CD4-positive, alpha-beta T cell (primary cell): ENCODE measurements at regions not wholly inside any gene's neighbourhood (a gene's known extent, or its start where the extent isn't known, plus 50 kb on each side); places are given as distances from the start of the nearest gene placed in this dataset.

Experiments used
- ATAC-seq: fragments of 200-7000 bp; cut with Tn5 transposase; one replicate; pipeline ENCODE4 v1.10.0; 2022; ENCODE audit warnings: mild to moderate bottlenecking; ENCODE audit not compliant: poor library complexity
- CTCF ChIA-PET: fragments of 350-600 bp; sonication (Branson Sonifier 250); formaldehyde crosslinking; loops from one replicate; lab custom pipeline; 2021; ENCODE audit warnings: antibody characterized with exemption, inconsistent platforms; lab: Charles Lee
- POLR2A ChIA-PET: fragments of 350-600 bp; sonication (Branson Sonifier 250); formaldehyde crosslinking; loops from one replicate; lab custom pipeline; 2021; ENCODE audit warnings: antibody characterized with exemption, inconsistent platforms; lab: Charles Lee
- DNase-seq, 14 experiments: peaks; one replicate each; pipeline ENCODE4 v3.0.0-alpha.2; 2013 to 2020; ENCODE audit warnings: mixed read lengths in 2 of 14
- H3K27ac ChIP-seq, 2 donors: one replicate each; pipeline versions ENCODE4 v1.5.1 to v1.7.0; 2013; ENCODE audit warnings: low read length in 2 of 2, low read depth in 1 of 2, mild to moderate bottlenecking in 1 of 2
- H3K27me3 ChIP-seq, 2 experiments: 1 replicate in 1 of 2; 2 replicates in 1 of 2; pipeline versions ENCODE4 v1.6.1 to v1.7.0; 2013; ENCODE audit warnings: low read length in 2 of 2, control low read depth in 1 of 2, mild to moderate bottlenecking in 1 of 2, moderate library complexity in 1 of 2; ENCODE audit not compliant: insufficient read depth in 2 of 2, control insufficient read depth in 1 of 2
- H3K36me3 ChIP-seq: one replicate; pipeline ENCODE4 v1.6.1; 2013; ENCODE audit warnings: low read length, control low read depth; ENCODE audit not compliant: insufficient read depth
- H3K4me1 ChIP-seq: one replicate; pipeline ENCODE4 v1.6.1; 2013; ENCODE audit warnings: low read length, control low read depth; ENCODE audit not compliant: insufficient read depth
- H3K4me3 ChIP-seq: one replicate; pipeline ENCODE4 v1.5.1; 2013; ENCODE audit warnings: mild to moderate bottlenecking, low read length, moderate library complexity
- H3K9me3 ChIP-seq, 2 experiments: 1 replicate in 1 of 2; 2 replicates in 1 of 2; pipeline versions ENCODE4 v1.6.1 to v1.7.0; 2013; ENCODE audit warnings: low read length in 2 of 2, mild to moderate bottlenecking in 2 of 2, control low read depth in 1 of 2, moderate library complexity in 1 of 2; ENCODE audit not compliant: control insufficient read depth in 1 of 2, insufficient read depth in 1 of 2
- H3K27ac Mint-ChIP-seq: one replicate; pipeline ENCODE4 v1.8.0; 2020; ENCODE audit warnings: mixed read lengths
- H3K27me3 Mint-ChIP-seq: one replicate; pipeline ENCODE4 v1.8.0; 2021; ENCODE audit warnings: mixed read lengths
- H3K36me3 Mint-ChIP-seq: one replicate; pipeline ENCODE4 v1.8.0; 2021; ENCODE audit warnings: low read depth, mixed read lengths
- H3K4me1 Mint-ChIP-seq: one replicate; pipeline ENCODE4 v1.8.0; 2021; ENCODE audit warnings: low read depth, mixed read lengths
- H3K4me3 Mint-ChIP-seq: one replicate; pipeline ENCODE4 v1.8.0; 2020; ENCODE audit warnings: mild to moderate bottlenecking, mixed read lengths
- H3K9me3 Mint-ChIP-seq: one replicate; pipeline ENCODE4 v1.8.0; 2020; ENCODE audit warnings: mixed read lengths
- CTCF ChIP-seq: fragments of 200-600 bp; IDR thresholded peaks from one replicate; pipeline ENCODE4 v1.8.0; 2022; ENCODE audit warnings: antibody characterized with exemption, mild to moderate bottlenecking
- intact Hi-C, 2 experiments: fragments of 100-400 bp; cut with DNase I in 1 of 2; cut with micrococcal nuclease in 1 of 2; formaldehyde crosslinking; loops; one replicate each; pipeline versions ENCODE4 v1.15.1 to v1.9.0; 2023 to 2025; cut with DNase I, micrococcal nuclease

GRCh38 chr11:27875831-27876775 lies 175.8 kb upstream of the BDNF start:
- DNase-seq: no peak
- H3K4me1 Mint-ChIP-seq: no peaks in the 10 kb centered on the region
- Histone ChIP-seq H3K4me3 (no peak overlapping the region), H3K4me1 (no peaks in the 10 kb centered on the region), H3K9me3 (peaks cover 0 to 3% of the 10 kb centered on the region in 2 experiments), H3K36me3 (no peaks in the 10 kb centered on the region), H3K27ac (no peak overlapping the region), H3K27me3 (no peaks in the 10 kb centered on the region)
- H3K36me3 Mint-ChIP-seq: no peaks in the 10 kb centered on the region
- intact Hi-C loops: no loop called here
- peaks cover 3% of the 10 kb centered on the region for H3K9me3 Mint-ChIP-seq
- H3K27me3 Mint-ChIP-seq: no peaks in the 10 kb centered on the region
- H3K4me3 Mint-ChIP-seq: no peak overlapping the region
- no peak for TF ChIP-seq CTCF
- CTCF ChIA-PET: no interaction called here
- no peak for ATAC-seq
- POLR2A ChIA-PET: no interaction called here
- H3K27ac Mint-ChIP-seq: no peak overlapping the region

GRCh38 chr11:27874998-27875830 lies 175.0 kb upstream of the BDNF start:
- Histone ChIP-seq H3K4me1 (no peaks in the 10 kb centered on the region), H3K27me3 (no peaks in the 10 kb centered on the region), H3K27ac (no peak overlapping the region), H3K9me3 (peaks cover 0 to 5% of the 10 kb centered on the region in 2 experiments), H3K36me3 (no peaks in the 10 kb centered on the region), H3K4me3 (no peak overlapping the region)
- ChIA-PET CTCF (no interaction called here), POLR2A (no interaction called here)
- Mint-ChIP-seq H3K36me3 (no peaks in the 10 kb centered on the region), H3K4me3 (no peak overlapping the region), H3K27ac (no peak overlapping the region), H3K27me3 (peaks cover 3% of the 10 kb centered on the region), H3K9me3 (peaks cover 3% of the 10 kb centered on the region), H3K4me1 (no peaks in the 10 kb centered on the region)
- intact Hi-C loops: no loop called here
- no peak for TF ChIP-seq CTCF
- no peak for DNase-seq
- ATAC-seq: no peak

GRCh38 chr11:27873664-27874063 lies 173.4 kb upstream of the BDNF start:
- H3K4me1 ChIP-seq: no peaks in the 10 kb centered on the region
- H3K27me3 ChIP-seq: no peaks in the 10 kb centered on the region
- ChIA-PET POLR2A (no interaction called here), CTCF (no interaction called here)
- Mint-ChIP-seq H3K27me3 (peaks cover 3% of the 10 kb centered on the region), H3K4me1 (no peaks in the 10 kb centered on the region), H3K9me3 (peaks cover 3% of the 10 kb centered on the region), H3K36me3 (no peaks in the 10 kb centered on the region), H3K4me3 (no peak overlapping the region), H3K27ac (no peak overlapping the region)
- peaks cover 0 to 10% of the 10 kb centered on the region in 2 experiments for H3K9me3 ChIP-seq
- ATAC-seq (no peak), DNase-seq (no peak)
- no peak for TF ChIP-seq CTCF
- no peak overlapping the region for H3K4me3 ChIP-seq
- no peaks in the 10 kb centered on the region for H3K36me3 ChIP-seq
- no peak overlapping the region for H3K27ac ChIP-seq
- intact Hi-C loops: no loop called here
